PC-3 (cell line): ENCODE measurements at regions not wholly inside any gene's neighbourhood (a gene's known extent, or its start where the extent isn't known, plus 50 kb on each side); places are given as distances from the start of the nearest gene placed in this dataset.

Source experiments
- ATAC-seq: fragments of 200-7000 bp; cut with Tn5 transposase; 2 replicates; pipeline ENCODE4 v1.9.1; 2020; ENCODE audit warnings: mild to moderate bottlenecking, moderate library complexity
- BruUV-seq: library from RNA; stranded (reverse); fragments of 400-500 nt; replicated peaks from 2 replicates; lab custom pipeline; 2021; lab: Mats Ljungman, UMichigan
- CTCF ChIA-PET: fragments of 300-600 bp; sonication (Branson Sonifier 250); formaldehyde crosslinking; loops from one replicate; lab custom pipeline; 2022; ENCODE audit warnings: antibody characterized with exemption; lab: Charles Lee
- POLR2A ChIA-PET: fragments of 300-600 bp; sonication (Branson Sonifier 250); formaldehyde crosslinking; loops from one replicate; lab custom pipeline; 2022; ENCODE audit warnings: antibody characterized with exemption; ENCODE audit not compliant: unreplicated experiment; lab: Charles Lee
- DNase-seq: peaks from one replicate; pipeline ENCODE4 v3.0.0-alpha.2; 2015
- H2AFZ ChIP-seq: fragments of 300-600 bp; sonication (generic); 2 replicates; pipeline ENCODE4 v1.6.0; 2016; ENCODE audit warnings: antibody characterized with exemption, low read length
- H3F3A ChIP-seq: fragments of 300-600 bp; sonication (generic); one replicate; pipeline ENCODE4 v1.6.0; 2017; ENCODE audit warnings: antibody characterized with exemption, low read length, control low read depth, mild to moderate bottlenecking; ENCODE audit not compliant: unreplicated experiment
- H3K27ac ChIP-seq: fragments of 300-600 bp; sonication (generic); 2 replicates; pipeline ENCODE4 v1.5.1; 2016; ENCODE audit warnings: mild to moderate bottlenecking, low read length
- H3K27me3 ChIP-seq: fragments of 300-600 bp; sonication (generic); 2 replicates; pipeline ENCODE4 v1.6.1; 2016; ENCODE audit warnings: low read length, mixed read lengths
- H3K36me3 ChIP-seq: fragments of 300-600 bp; sonication (generic); 2 replicates; pipeline ENCODE4 v1.6.1; 2016; ENCODE audit warnings: low read depth, mixed run types, low read length, mixed read lengths
- H3K4me1 ChIP-seq: fragments of 300-600 bp; sonication (generic); 2 replicates; pipeline ENCODE4 v1.5.1; 2016; ENCODE audit warnings: low read length; ENCODE audit not compliant: insufficient read depth
- H3K4me2 ChIP-seq: fragments of 300-600 bp; sonication (generic); 2 replicates; pipeline ENCODE4 v1.6.0; 2016; ENCODE audit warnings: low read length
- H3K4me3 ChIP-seq: fragments of 300-600 bp; sonication (generic); 2 replicates; pipeline ENCODE4 v1.5.1; 2016; ENCODE audit warnings: mild to moderate bottlenecking, low read length, mixed read lengths
- H3K79me2 ChIP-seq: fragments of 300-600 bp; sonication (generic); 2 replicates; pipeline ENCODE4 v1.6.1; 2017; ENCODE audit warnings: low read length, mixed read lengths
- H3K9ac ChIP-seq: fragments of 300-600 bp; sonication (generic); 2 replicates; pipeline ENCODE4 v1.6.0; 2016; ENCODE audit warnings: mild to moderate bottlenecking, low read length
- H3K9me2 ChIP-seq: fragments of 300-600 bp; sonication (generic); replicated peaks from 2 replicates; pipeline ENCODE4 v1.6.1; 2016; ENCODE audit warnings: mixed run types, low read length, mixed read lengths
- H3K9me3 ChIP-seq: fragments of 300-600 bp; sonication (generic); 2 replicates; pipeline ENCODE4 v1.6.1; 2016; ENCODE audit warnings: low read length, mixed read lengths
- H4K20me1 ChIP-seq: fragments of 300-600 bp; sonication (generic); 2 replicates; pipeline ENCODE4 v1.6.1; 2016; ENCODE audit warnings: low read length, mixed read lengths
- CTCF ChIP-seq: fragments of 300-600 bp; sonication (generic); conservative IDR thresholded peaks from 2 replicates; pipeline ENCODE4 v1.5.1; 2017; ENCODE audit warnings: antibody characterized with exemption, low read depth, mild to moderate bottlenecking, low read length
- EZH2 ChIP-seq: fragments of 300-600 bp; sonication (generic); IDR thresholded peaks from one replicate; pipeline ENCODE4 v1.6.1; 2017; ENCODE audit warnings: antibody characterized with exemption, mild to moderate bottlenecking, low read length; ENCODE audit not compliant: unreplicated experiment
- EZH2phosphoT487 ChIP-seq: fragments of 300-600 bp; sonication (generic); IDR thresholded peaks from 2 replicates; pipeline ENCODE4 v1.6.1; 2018; ENCODE audit warnings: mild to moderate bottlenecking, antibody characterized with exemption, low read length, borderline replicate concordance
- intact Hi-C: fragments of 100-400 bp; cut with micrococcal nuclease; formaldehyde crosslinking; loops from 2 replicates; pipeline ENCODE4 v1.9.0; 2023

GRCh38 chr9:75671354-75671753, 219.1 kb upstream of the PCSK5 start:
- Histone ChIP-seq H3K36me3 (no peaks in the 10 kb centered on the region), H3K9me3 (no peaks in the 10 kb centered on the region), H3K27ac (no peak overlapping the region), H3K9ac (no peak overlapping the region), H2AFZ (no peak overlapping the region), H3K9me2 (no peaks in the 10 kb centered on the region), H3K4me3 (no peak overlapping the region), H3K79me2 (no peaks in the 10 kb centered on the region), H3F3A (no peaks in the 10 kb centered on the region), H3K4me1 (no peaks in the 10 kb centered on the region), H4K20me1 (no peaks in the 10 kb centered on the region), H3K27me3 (no peaks in the 10 kb centered on the region), H3K4me2 (no peak overlapping the region)
- no peak for ATAC-seq
- no peak for TF ChIP-seq EZH2phosphoT487
- TF ChIP-seq EZH2 = no peak
- TF ChIP-seq CTCF = no peak
- ChIA-PET POLR2A (no interaction called here), CTCF (no interaction called here)
- DNase-seq = no peak
- intact Hi-C loops = no loop called here
- no TSS peak for BruUV-seq

GRCh38 chr9:75672478-75672877, 218.0 kb upstream of the PCSK5 start:
- H3K9ac ChIP-seq = no peak overlapping the region
- no peaks in the 10 kb centered on the region for H3K9me2 ChIP-seq
- no peak overlapping the region for H3K4me3 ChIP-seq
- ATAC-seq = no peak
- H3K4me1 ChIP-seq = no peaks in the 10 kb centered on the region
- no peaks in the 10 kb centered on the region for H3K9me3 ChIP-seq
- H3K79me2 ChIP-seq = no peaks in the 10 kb centered on the region
- H3K36me3 ChIP-seq = no peaks in the 10 kb centered on the region
- no peaks in the 10 kb centered on the region for H3K27me3 ChIP-seq
- intact Hi-C loops = no loop called here
- no peak overlapping the region for H3K27ac ChIP-seq
- no peak for DNase-seq
- H3K4me2 ChIP-seq = no peak overlapping the region
- ChIA-PET POLR2A (no interaction called here), CTCF (no interaction called here)
- no peaks in the 10 kb centered on the region for H4K20me1 ChIP-seq
- TF ChIP-seq EZH2 (no peak), EZH2phosphoT487 (no peak), CTCF (no peak)
- H2AFZ ChIP-seq = no peak overlapping the region
- no peaks in the 10 kb centered on the region for H3F3A ChIP-seq
- no TSS peak for BruUV-seq

- H3K4me1 ChIP-seq = no peaks in the 10 kb centered on the region
- H3K9me2 ChIP-seq = no peaks in the 10 kb centered on the region
- no peak overlapping the region for H2AFZ ChIP-seq
- no peak overlapping the region for H3K4me2 ChIP-seq
- BruUV-seq = no TSS peak
- no peaks in the 10 kb centered on the region for H4K20me1 ChIP-seq
- intact Hi-C loops = no loop called here
- no peak overlapping the region for H3K27ac ChIP-seq
- H3F3A ChIP-seq = no peaks in the 10 kb centered on the region
- H3K4me3 ChIP-seq = no peak overlapping the region
- H3K79me2 ChIP-seq = no peaks in the 10 kb centered on the region
- no peaks in the 10 kb centered on the region for H3K36me3 ChIP-seq
- no peaks in the 10 kb centered on the region for H3K27me3 ChIP-seq
- ChIA-PET POLR2A (no interaction called here), CTCF (no interaction called here)
- H3K9ac ChIP-seq = no peak overlapping the region
- no peak for ATAC-seq
- no peak for DNase-seq
- TF ChIP-seq EZH2phosphoT487 (no peak), CTCF (no peak), EZH2 (no peak)
- no peaks in the 10 kb centered on the region for H3K9me3 ChIP-seq
These were observed 206.9 kb upstream of the PCSK5 start for GRCh38 chr9:75683591-75683990.
